ENCODE measurements at regions not wholly inside any gene's neighbourhood (a gene's known extent, or its start where the extent isn't known, plus 50 kb on each side); places are given as distances from the start of the nearest gene placed in this dataset.

- DNase-seq (ENCODE audit: low read depth), result no peak
Observed at GRCh38 chr10:27451054-27451453, 53.0 kb upstream of the RAB18 start.

DNA sequence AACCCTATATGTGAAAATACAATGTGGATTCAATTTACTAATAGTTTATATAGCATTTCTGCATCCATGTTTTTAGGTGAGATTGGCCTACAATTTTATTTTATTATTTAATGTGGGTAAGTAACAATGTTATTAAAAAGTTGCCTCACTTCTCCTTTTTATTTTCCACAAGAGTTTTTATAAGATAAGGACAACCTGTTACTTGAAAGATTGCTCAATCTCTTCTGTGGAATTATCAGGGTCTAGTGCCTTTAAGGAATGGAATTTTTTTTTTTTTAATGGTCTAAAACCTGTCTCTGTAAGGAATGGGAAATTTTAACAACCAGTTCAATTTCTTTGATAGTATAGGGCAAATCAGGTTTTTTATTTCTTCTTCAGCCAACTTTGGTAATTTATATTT, 53.9 kb upstream of the RAB18 start:
- DNase-seq (ENCODE audit: low read depth), result no peak

DNA sequence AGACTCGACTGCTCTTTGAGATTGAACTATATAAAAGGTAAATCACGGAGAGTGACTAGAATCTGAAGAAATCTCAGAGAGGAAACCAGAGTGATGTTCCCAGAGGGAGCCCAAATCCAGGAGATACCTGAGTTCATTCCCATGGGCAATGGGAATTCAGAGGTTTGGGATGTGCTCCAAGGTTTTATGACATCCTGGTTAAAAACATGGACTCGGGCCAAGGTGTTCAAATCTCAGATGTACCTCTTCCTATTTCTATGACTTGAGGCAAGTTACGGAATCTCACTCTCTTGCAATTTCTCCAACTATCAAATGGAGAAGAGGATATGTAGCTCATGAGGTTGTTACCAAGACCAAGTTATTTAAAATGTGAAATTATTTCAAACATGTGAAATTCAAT, 54.5 kb upstream of the RAB18 start:
- DNase-seq (ENCODE audit: low read depth), result no peak

DNA sequence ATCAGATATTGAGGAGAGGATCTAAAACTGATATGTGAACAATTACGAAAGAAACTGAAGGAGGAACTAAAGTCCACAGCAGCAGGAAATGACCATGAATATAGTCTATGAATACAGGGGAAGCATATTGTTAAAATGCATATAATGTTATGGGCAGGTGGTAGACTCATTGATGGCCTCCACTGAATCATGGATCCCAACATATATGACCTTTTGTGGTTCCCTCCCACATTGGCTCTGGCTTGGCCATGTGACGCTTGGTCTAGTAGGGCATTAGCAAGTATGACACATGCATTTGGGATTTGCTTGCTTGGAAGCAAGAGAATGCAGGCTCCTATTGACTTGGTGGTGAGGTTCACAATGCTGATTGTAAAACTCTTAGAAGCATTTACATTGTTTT, 55.2 kb upstream of the RAB18 start:
- no peak for DNase-seq (ENCODE audit: low read depth)

- DNase-seq (ENCODE audit: low read depth), result no peak
Observed at GRCh38 chr10:27447540-27447939, 56.6 kb upstream of the RAB18 start.

GRCh38 chr10:27446091-27446918, 57.8 kb upstream of the RAB18 start:
- DNase-seq (ENCODE audit: low read depth), result no peak

DNA sequence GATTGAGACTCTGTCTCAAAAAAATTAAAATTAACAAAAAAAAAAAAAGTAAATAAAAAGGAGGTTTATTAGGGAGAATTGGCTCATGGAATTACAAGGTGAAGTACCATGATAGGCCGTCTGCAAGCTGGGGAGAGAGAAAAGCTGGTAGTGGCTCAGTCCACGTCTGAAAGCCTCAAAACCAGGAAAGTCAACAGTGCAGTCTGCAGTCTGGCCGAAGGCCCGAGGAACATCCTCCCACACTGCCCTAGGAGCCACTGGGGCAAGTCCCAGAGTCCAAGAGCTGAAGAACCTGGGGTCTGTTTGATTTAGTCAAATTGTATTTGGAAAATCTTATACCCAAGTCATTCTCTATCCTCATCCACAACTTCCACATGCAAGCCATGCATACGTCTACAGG, 59.0 kb upstream of the RAB18 start:
- no peak for DNase-seq (ENCODE audit: low read depth)

- no peak for DNase-seq (ENCODE audit: low read depth)
Observed at GRCh38 chr10:27440478-27440877, 63.6 kb upstream of the RAB18 start.

DNA sequence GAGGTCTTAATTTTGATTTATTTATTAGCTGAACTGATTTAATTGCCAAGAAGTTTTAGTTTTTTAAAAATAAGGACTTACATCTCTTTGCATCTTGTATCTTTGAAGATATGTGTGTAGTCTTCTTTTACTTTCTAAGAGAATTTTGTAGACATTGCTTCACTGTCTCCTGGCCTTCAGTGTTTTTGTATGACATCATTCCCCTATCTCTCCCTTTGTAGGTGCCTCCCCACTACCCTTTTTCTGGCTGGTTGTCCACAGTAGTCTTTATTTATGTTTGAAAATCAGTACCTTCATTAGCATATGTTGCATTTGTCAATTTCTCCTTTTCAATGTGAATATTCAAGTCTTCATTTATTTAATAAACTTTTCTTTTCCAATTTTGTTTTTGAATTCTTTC, 64.1 kb upstream of the RAB18 start:
- no peak for DNase-seq (ENCODE audit: low read depth)

DNA sequence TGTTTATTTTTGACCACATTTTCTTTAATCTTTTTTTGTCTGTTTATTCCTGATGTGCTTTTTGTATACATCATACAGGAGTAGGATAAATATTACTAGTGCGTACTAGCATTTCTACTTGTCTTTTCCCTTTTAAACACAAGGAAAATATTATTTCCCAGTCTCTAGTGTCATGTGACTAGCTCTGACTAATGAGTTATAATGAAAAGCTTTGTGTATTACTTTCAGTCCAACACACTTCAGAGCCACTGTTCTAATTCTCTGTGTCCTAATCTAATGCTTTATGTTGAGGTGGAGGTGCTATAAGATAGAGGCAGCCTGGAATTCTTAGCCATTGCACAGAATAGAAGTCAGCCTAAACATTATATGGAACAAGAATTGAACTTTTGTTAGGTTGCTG, 65.0 kb upstream of the RAB18 start:
- DNase-seq (ENCODE audit: low read depth), result no peak

DNA sequence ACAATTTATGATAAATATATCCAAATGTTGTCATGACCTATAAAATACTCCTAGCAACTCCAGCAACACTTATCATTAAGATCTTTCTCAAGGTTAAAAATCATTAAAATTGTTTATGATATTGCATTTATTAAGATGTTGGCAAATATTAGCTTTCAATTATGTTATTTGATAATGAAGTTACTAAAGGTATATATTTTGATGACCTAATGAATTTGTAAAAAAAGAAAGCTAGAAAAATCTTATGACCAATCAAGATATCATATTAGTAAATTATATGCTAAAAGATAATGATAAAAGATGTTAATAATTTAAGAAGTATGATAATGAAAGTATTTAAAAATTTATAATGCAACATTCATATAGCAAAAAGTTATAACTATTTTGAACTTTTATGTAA, 66.3 kb upstream of the RAB18 start:
- no peak for DNase-seq (ENCODE audit: low read depth)

GRCh38 chr10:27436710-27437109, 67.4 kb upstream of the RAB18 start:
- no peak for DNase-seq (ENCODE audit: low read depth)

- no peak for DNase-seq (ENCODE audit: low read depth)
Observed at GRCh38 chr10:27433976-27434375, 70.1 kb upstream of the RAB18 start.

DNA sequence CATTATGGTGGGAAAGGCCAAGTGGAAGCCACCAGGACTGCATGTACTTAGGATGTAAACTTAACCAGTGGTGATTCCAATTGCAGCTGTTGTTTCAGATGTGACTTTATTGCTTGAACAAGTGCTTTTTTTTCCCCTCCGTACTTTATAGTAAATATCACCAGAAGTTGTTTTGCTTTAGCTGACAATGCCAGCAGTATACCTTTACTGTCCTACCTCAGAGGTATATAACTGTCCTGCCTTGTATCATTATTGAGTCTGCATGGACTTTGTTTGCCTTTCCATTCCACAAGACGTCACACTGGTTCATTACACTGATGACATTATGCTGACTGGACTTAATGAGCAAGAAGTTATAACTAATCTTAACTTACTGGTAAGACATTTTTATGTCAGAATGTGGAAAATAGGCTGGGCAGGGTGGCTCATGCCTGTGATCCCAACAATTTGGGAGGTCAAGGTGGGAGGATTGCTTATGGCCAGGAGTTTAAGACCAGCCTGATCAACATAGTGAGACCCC, 77.1 kb upstream of the RAB18 start:
- no peak for DNase-seq (ENCODE audit: low read depth)

- no peak for DNase-seq (ENCODE audit: low read depth)
Observed at GRCh38 chr10:27413831-27414348, 90.2 kb upstream of the RAB18 start.

GRCh38 chr10:27413387-27413786, 90.7 kb upstream of the RAB18 start:
- no peak for DNase-seq (ENCODE audit: low read depth)

DNA sequence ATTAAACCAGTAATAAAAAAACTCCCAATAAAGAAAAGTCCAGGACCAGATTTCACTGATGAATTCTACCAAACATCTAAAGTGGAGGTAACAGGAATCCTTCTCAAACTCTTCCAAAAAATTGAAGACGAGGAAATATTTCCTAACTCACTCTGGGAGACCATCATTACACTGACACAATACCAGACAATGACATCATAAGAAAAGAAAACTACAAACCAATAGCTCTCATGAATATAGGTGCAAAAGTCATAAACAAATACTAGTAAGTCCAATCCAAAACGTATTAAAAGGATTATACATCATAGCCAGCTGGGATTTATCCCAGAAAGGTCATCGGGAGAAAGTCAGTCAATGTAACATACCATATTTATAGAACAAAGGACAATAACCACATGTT, 94.0 kb upstream of the RAB18 start:
- no peak for DNase-seq (ENCODE audit: low read depth)

GRCh38 chr10:27407271-27407670, 96.8 kb upstream of the RAB18 start:
- no peak for DNase-seq (ENCODE audit: low read depth)

DNA sequence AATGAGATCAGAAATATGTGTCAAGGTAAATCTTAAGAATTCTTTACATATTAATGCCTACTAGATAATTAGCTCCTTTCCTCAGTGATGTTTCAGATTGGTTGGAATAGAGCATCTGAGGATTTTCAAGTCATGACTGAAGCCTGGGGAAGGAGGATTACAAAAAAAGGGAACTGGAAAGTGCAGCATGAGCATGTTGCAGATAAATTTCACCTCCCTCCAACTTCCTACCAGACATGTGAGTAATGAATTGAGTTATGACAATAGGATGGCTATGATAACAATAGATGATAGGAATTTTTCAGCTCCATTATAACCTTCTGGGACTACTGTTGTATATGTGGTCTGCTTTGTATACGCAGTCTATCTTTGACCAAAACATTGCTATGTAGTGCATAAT, 104.2 kb upstream of the RAB18 start:
- no peak for DNase-seq (ENCODE audit: low read depth)

DNA sequence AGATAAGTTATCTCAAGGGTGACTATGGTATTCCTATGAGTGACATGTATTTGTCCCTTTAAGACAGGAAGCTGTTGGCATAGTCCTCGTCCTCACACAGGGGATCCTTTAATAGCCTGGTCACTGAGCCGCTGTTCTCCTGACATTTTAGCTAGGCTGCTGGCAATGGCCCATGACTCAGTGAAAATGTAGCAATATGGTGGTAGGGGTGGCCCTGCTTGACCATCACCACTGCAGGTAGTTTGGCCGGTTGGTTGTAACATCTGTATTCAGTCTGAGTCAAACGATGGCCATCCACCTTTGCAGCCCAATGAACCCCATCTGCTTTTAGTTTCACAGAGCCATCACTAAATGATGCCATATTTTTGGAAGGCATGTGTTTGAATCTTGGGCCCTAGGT, 110.1 kb upstream of the RAB18 start:
- no peak for DNase-seq (ENCODE audit: low read depth)

GRCh38 chr10:27392606-27393005, 111.5 kb upstream of the RAB18 start:
- DNase-seq (ENCODE audit: low read depth), result no peak

GRCh38 chr10:27391916-27392315, 112.2 kb upstream of the RAB18 start:
- no peak for DNase-seq (ENCODE audit: low read depth)

DNA sequence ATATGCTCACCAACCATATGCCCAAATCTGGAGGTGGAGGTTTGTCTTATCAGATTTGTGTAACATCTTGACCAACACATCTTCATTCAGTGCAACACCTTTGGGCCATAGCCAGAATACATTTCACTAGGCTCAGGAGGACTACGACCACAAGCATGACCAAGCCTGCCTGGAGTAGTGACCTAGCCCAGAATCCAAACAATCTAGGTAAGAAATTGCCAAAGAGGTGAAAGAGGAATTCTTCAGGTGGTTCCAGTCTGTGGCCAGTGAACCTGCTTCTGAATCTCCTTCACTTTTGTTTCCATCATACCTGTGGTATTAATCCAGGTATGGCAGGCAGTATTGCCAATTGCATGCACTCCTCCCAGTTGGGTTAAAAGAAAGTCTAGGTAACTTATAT, 112.8 kb upstream of the RAB18 start:
- DNase-seq (ENCODE audit: low read depth), result no peak

- DNase-seq (ENCODE audit: low read depth), result no peak
Observed at GRCh38 chr10:27390681-27391080, 113.4 kb upstream of the RAB18 start.
